ENCODE measurements at regions not wholly inside any gene's neighbourhood (a gene's known extent, or its start where the extent isn't known, plus 50 kb on each side); places are given as distances from the start of the nearest gene placed in this dataset.

- no peaks in the 10 kb centered on the region for H3K9me3 Mint-ChIP-seq
- no peak for TF ChIP-seq CTCF (IDR thresholded peaks at IDR 0.05)
- H3K27me3 Mint-ChIP-seq (ENCODE audit: insufficient read depth) = no peaks in the 10 kb centered on the region
- DNase-seq = no peak
- peaks cover 48% of the 10 kb centered on the region for H3K4me1 Mint-ChIP-seq (ENCODE audit: low read depth)
- peaks cover 5% of the 10 kb centered on the region for H3K36me3 Mint-ChIP-seq (ENCODE audit: low read depth)
- no peak overlapping the region for H3K27ac Mint-ChIP-seq
- no peak overlapping the region for H3K4me3 Mint-ChIP-seq
Observed at GRCh38 chr4:100295792-100296191, 105.5 kb upstream of the DDIT4L start.

GRCh38 chr4:100294356-100294755 lies 104.1 kb upstream of the DDIT4L start:
- no peaks in the 10 kb centered on the region for H3K9me3 Mint-ChIP-seq
- no peak for DNase-seq
- no peak overlapping the region for H3K27ac Mint-ChIP-seq
- TF ChIP-seq CTCF (IDR thresholded peaks at IDR 0.05) = no peak
- H3K27me3 Mint-ChIP-seq (ENCODE audit: insufficient read depth) = no peaks in the 10 kb centered on the region
- no peak overlapping the region for H3K4me3 Mint-ChIP-seq
- peaks cover 5% of the 10 kb centered on the region for H3K36me3 Mint-ChIP-seq (ENCODE audit: low read depth)
- H3K4me1 Mint-ChIP-seq (ENCODE audit: low read depth) = peaks cover 56% of the 10 kb centered on the region

- no peak for TF ChIP-seq CTCF (IDR thresholded peaks at IDR 0.05)
- no peaks in the 10 kb centered on the region for H3K9me3 Mint-ChIP-seq
- peak; percentile 21 for DNase-seq
- peak overlapping the region; percentile 42 for H3K4me3 Mint-ChIP-seq
- no peaks in the 10 kb centered on the region for H3K27me3 Mint-ChIP-seq (ENCODE audit: insufficient read depth)
- H3K4me1 Mint-ChIP-seq (ENCODE audit: low read depth) = peaks cover 41% of the 10 kb centered on the region
- H3K36me3 Mint-ChIP-seq (ENCODE audit: low read depth) = no peaks in the 10 kb centered on the region
- H3K27ac Mint-ChIP-seq = peak overlapping the region; percentile 86
Observed at GRCh38 chr4:100290585-100290984, 100.3 kb upstream of the DDIT4L start.

GRCh38 chr4:100289946-100290345 lies 99.7 kb upstream of the DDIT4L start:
- H3K36me3 Mint-ChIP-seq (ENCODE audit: low read depth) = no peaks in the 10 kb centered on the region
- H3K4me3 Mint-ChIP-seq = peak overlapping the region; percentile 42
- H3K9me3 Mint-ChIP-seq = no peaks in the 10 kb centered on the region
- peak overlapping the region; percentile 86 for H3K27ac Mint-ChIP-seq
- TF ChIP-seq CTCF (IDR thresholded peaks at IDR 0.05) = no peak
- DNase-seq = no peak
- H3K27me3 Mint-ChIP-seq (ENCODE audit: insufficient read depth) = no peaks in the 10 kb centered on the region
- peaks cover 39% of the 10 kb centered on the region for H3K4me1 Mint-ChIP-seq (ENCODE audit: low read depth)

- peak overlapping the region; percentile 86 for H3K27ac Mint-ChIP-seq
- H3K36me3 Mint-ChIP-seq (ENCODE audit: low read depth) = no peaks in the 10 kb centered on the region
- peaks cover 39% of the 10 kb centered on the region for H3K4me1 Mint-ChIP-seq (ENCODE audit: low read depth)
- H3K4me3 Mint-ChIP-seq = peak overlapping the region; percentile 28
- TF ChIP-seq CTCF (IDR thresholded peaks at IDR 0.05) = no peak
- DNase-seq = peak; percentile 21
- no peaks in the 10 kb centered on the region for H3K9me3 Mint-ChIP-seq
- H3K27me3 Mint-ChIP-seq (ENCODE audit: insufficient read depth) = no peaks in the 10 kb centered on the region
Observed at GRCh38 chr4:100289530-100289888, 99.2 kb upstream of the DDIT4L start.

All from HFFc6 (cell line).